NOMO-1 treated with DMSO at 0.1 percent for 48 hours (cell line): ENCODE measurements at regions not wholly inside any gene's neighbourhood (a gene's known extent, or its start where the extent isn't known, plus 50 kb on each side); places are given as distances from the start of the nearest gene placed in this dataset.
"Not testable (repeated sequence)": the region's sequence is repeated elsewhere in the genome, so short reads cannot be mapped to it uniquely, and the experiment has no call there.

Experiments
- DNase-seq: peaks from one replicate; lab custom pipeline; 2025; ENCODE audit not compliant: unreplicated experiment; lab: John Stamatoyannopoulos, UW

GRCh38 chr2:13923823-13924222 is 708.7 kb upstream of the LRATD1 start:
- DNase-seq, result no peak

- DNase-seq, result no peak
Measured at GRCh38 chr2:13942111-13942510, 690.4 kb upstream of the LRATD1 start.

GRCh38 chr2:13950761-13951160 is 681.8 kb upstream of the LRATD1 start:
- no peak for DNase-seq

GRCh38 chr2:13968811-13969210 is 663.7 kb upstream of the LRATD1 start:
- no peak for DNase-seq

GRCh38 chr2:13986119-13986720 is 646.3 kb upstream of the LRATD1 start:
- DNase-seq, result no peak

GRCh38 chr2:13996527-13996926 is 636.0 kb upstream of the LRATD1 start:
- no peak for DNase-seq

GRCh38 chr2:14011190-14011589 is 621.3 kb upstream of the LRATD1 start:
- DNase-seq, result no peak

GRCh38 chr2:14015113-14015630 is 617.3 kb upstream of the LRATD1 start:
- DNase-seq, result no peak

- no peak for DNase-seq
Measured at GRCh38 chr2:14016289-14016955, 616.1 kb upstream of the LRATD1 start.

GRCh38 chr2:14018620-14019019 is 613.9 kb upstream of the LRATD1 start:
- DNase-seq, result no peak

- DNase-seq, result no peak
Measured at GRCh38 chr2:14023558-14023957, 609.0 kb upstream of the LRATD1 start.

GRCh38 chr2:14039134-14039533 is 593.4 kb upstream of the LRATD1 start:
- DNase-seq, result no peak

GRCh38 chr2:14047491-14047890 is 585.0 kb upstream of the LRATD1 start:
- DNase-seq, result no peak

GRCh38 chr2:14051401-14051800 is 581.1 kb upstream of the LRATD1 start:
- no peak for DNase-seq

- no peak for DNase-seq
Measured at GRCh38 chr2:14053105-14053504, 579.4 kb upstream of the LRATD1 start.

GRCh38 chr2:14064346-14064745 is 568.2 kb upstream of the LRATD1 start:
- no peak for DNase-seq

GRCh38 chr2:14072338-14072737 is 560.2 kb upstream of the LRATD1 start:
- no peak for DNase-seq

- no peak for DNase-seq
Measured at GRCh38 chr2:14074691-14075090, 557.8 kb upstream of the LRATD1 start.

- DNase-seq, result no peak
Measured at GRCh38 chr2:14079576-14079975, 552.9 kb upstream of the LRATD1 start.

- DNase-seq, result no peak
Measured at GRCh38 chr2:14081521-14081920, 551.0 kb upstream of the LRATD1 start.

GRCh38 chr2:14082640-14083039 is 549.9 kb upstream of the LRATD1 start:
- no peak for DNase-seq

- no peak for DNase-seq
Measured at GRCh38 chr2:14094592-14094991, 537.9 kb upstream of the LRATD1 start.

- DNase-seq, result not testable (repeated sequence)
Measured at GRCh38 chr2:14099101-14099500, 533.4 kb upstream of the LRATD1 start.
